Activated B cell treated with CpG ODN at 0.5 μM for 24 hours (primary cell): ENCODE measurements at regions not wholly inside any gene's neighbourhood (a gene's known extent, or its start where the extent isn't known, plus 50 kb on each side); places are given as distances from the start of the nearest gene placed in this dataset.

Source experiments
- ATAC-seq: fragments of 200-7000 bp; cut with Tn5 transposase; one replicate; pipeline ENCODE4 v1.10.0; 2021; ENCODE audit warnings: low read depth, mild to moderate bottlenecking, moderate library complexity
- CTCF ChIA-PET: fragments of 350-600 bp; sonication (Branson Sonifier 250); formaldehyde crosslinking; loops from one replicate; lab custom pipeline; 2021; ENCODE audit warnings: antibody characterized with exemption; lab: Charles Lee
- POLR2A ChIA-PET: fragments of 350-600 bp; sonication (Branson Sonifier 250); formaldehyde crosslinking; loops from one replicate; lab custom pipeline; 2021; ENCODE audit warnings: antibody characterized with exemption; lab: Charles Lee
- DNase-seq: peaks from one replicate; pipeline ENCODE4 v3.0.0; 2022
- H3K27ac Mint-ChIP-seq: one replicate; pipeline ENCODE4 v1.8.0; 2020; ENCODE audit warnings: mixed read lengths
- H3K27me3 Mint-ChIP-seq: one replicate; pipeline ENCODE4 v1.8.0; 2021; ENCODE audit warnings: mixed read lengths
- H3K36me3 Mint-ChIP-seq: one replicate; pipeline ENCODE4 v1.8.0; 2021; ENCODE audit warnings: low read depth, mixed read lengths
- H3K4me1 Mint-ChIP-seq: one replicate; pipeline ENCODE4 v1.8.0; 2021; ENCODE audit warnings: mixed read lengths
- H3K4me3 Mint-ChIP-seq: one replicate; pipeline ENCODE4 v1.8.0; 2020; ENCODE audit warnings: mild to moderate bottlenecking, mixed read lengths
- H3K9me3 Mint-ChIP-seq: one replicate; pipeline ENCODE4 v1.8.0; 2020; ENCODE audit warnings: mixed read lengths
- CTCF ChIP-seq: fragments of 200-600 bp; IDR thresholded peaks from one replicate; pipeline ENCODE4 v1.8.0; 2022; ENCODE audit warnings: antibody characterized with exemption, mild to moderate bottlenecking
- intact Hi-C: fragments of 100-400 bp; cut with micrococcal nuclease; formaldehyde crosslinking; loops from one replicate; pipeline ENCODE4 v1.15.1; 2024

- Mint-ChIP-seq H3K4me1 (no peaks in the 10 kb centered on the region), H3K9me3 (no peaks in the 10 kb centered on the region), H3K27ac (no peak overlapping the region), H3K4me3 (no peak overlapping the region), H3K36me3 (no peaks in the 10 kb centered on the region), H3K27me3 (no peaks in the 10 kb centered on the region)
- no peak for ATAC-seq
- TF ChIP-seq CTCF = no peak
- DNase-seq = no peak
- CTCF ChIA-PET = no interaction called here
- POLR2A ChIA-PET = no interaction called here
- intact Hi-C loops = no loop called here
Measured at GRCh38 chr18:40163254-40163653, 1791.8 kb upstream of the PIK3C3 start.

GRCh38 chr18:40160361-40160760, 1794.7 kb upstream of the PIK3C3 start:
- H3K9me3 Mint-ChIP-seq = peaks cover 3% of the 10 kb centered on the region
- H3K4me3 Mint-ChIP-seq = no peak overlapping the region
- H3K4me1 Mint-ChIP-seq = no peaks in the 10 kb centered on the region
- intact Hi-C loops = no loop called here
- CTCF ChIA-PET = no interaction called here
- DNase-seq (no peak), ATAC-seq (no peak)
- POLR2A ChIA-PET = no interaction called here
- no peaks in the 10 kb centered on the region for H3K36me3 Mint-ChIP-seq
- no peaks in the 10 kb centered on the region for H3K27me3 Mint-ChIP-seq
- H3K27ac Mint-ChIP-seq = no peak overlapping the region
- TF ChIP-seq CTCF = no peak

- DNase-seq = no peak
- TF ChIP-seq CTCF = no peak
- no peaks in the 10 kb centered on the region for H3K27me3 Mint-ChIP-seq
- no peaks in the 10 kb centered on the region for H3K36me3 Mint-ChIP-seq
- no peaks in the 10 kb centered on the region for H3K4me1 Mint-ChIP-seq
- ChIA-PET CTCF (no interaction called here), POLR2A (no interaction called here)
- no peak overlapping the region for H3K27ac Mint-ChIP-seq
- no peak for ATAC-seq
- intact Hi-C loops = no loop called here
- H3K4me3 Mint-ChIP-seq = no peak overlapping the region
- peaks cover 3% of the 10 kb centered on the region for H3K9me3 Mint-ChIP-seq
Measured at GRCh38 chr18:40159141-40160017, 1795.7 kb upstream of the PIK3C3 start.

- Mint-ChIP-seq H3K9me3 (peaks cover 3% of the 10 kb centered on the region), H3K36me3 (no peaks in the 10 kb centered on the region), H3K27ac (no peak overlapping the region), H3K4me1 (no peaks in the 10 kb centered on the region), H3K27me3 (no peaks in the 10 kb centered on the region), H3K4me3 (no peak overlapping the region)
- ATAC-seq (no peak), DNase-seq (no peak)
- intact Hi-C loops = no loop called here
- ChIA-PET CTCF (no interaction called here), POLR2A (no interaction called here)
- no peak for TF ChIP-seq CTCF
Measured at GRCh38 chr18:40157120-40157519, 1797.9 kb upstream of the PIK3C3 start.

GRCh38 chr18:40152859-40153258, 1802.2 kb upstream of the PIK3C3 start:
- CTCF ChIA-PET = no interaction called here

More at GRCh38 chr18:40152859-40153258, 1802.2 kb upstream of the PIK3C3 start:
- ATAC-seq (no peak), DNase-seq (no peak)
- POLR2A ChIA-PET = no interaction called here
- no peak overlapping the region for H3K4me3 Mint-ChIP-seq
- intact Hi-C loops = no loop called here
- H3K27ac Mint-ChIP-seq = no peak overlapping the region
- no peak for TF ChIP-seq CTCF
- H3K4me1 Mint-ChIP-seq = no peaks in the 10 kb centered on the region
- H3K9me3 Mint-ChIP-seq = peaks cover 8% of the 10 kb centered on the region
- H3K27me3 Mint-ChIP-seq = no peaks in the 10 kb centered on the region
- no peaks in the 10 kb centered on the region for H3K36me3 Mint-ChIP-seq
